HG03280 (cell line): ENCODE measurements at regions not wholly inside any gene's neighbourhood (a gene's known extent, or its start where the extent isn't known, plus 50 kb on each side); places are given as distances from the start of the nearest gene placed in this dataset.
"Not testable (repeated sequence)": the region's sequence is repeated elsewhere in the genome, so short reads cannot be mapped to it uniquely, and the experiment has no call there.

Experiments
- ATAC-seq: cut with Tn5 transposase; IDR thresholded peaks from one replicate; pipeline ENCODE4 v1.9.1; 2021; ENCODE audit warnings: mild to moderate bottlenecking, moderate library complexity; ENCODE audit not compliant: unreplicated experiment

- no peak for ATAC-seq
These were observed 803.6 kb downstream of the RAPGEF2 start for GRCh38 chr4:159906517-159906916.

DNA sequence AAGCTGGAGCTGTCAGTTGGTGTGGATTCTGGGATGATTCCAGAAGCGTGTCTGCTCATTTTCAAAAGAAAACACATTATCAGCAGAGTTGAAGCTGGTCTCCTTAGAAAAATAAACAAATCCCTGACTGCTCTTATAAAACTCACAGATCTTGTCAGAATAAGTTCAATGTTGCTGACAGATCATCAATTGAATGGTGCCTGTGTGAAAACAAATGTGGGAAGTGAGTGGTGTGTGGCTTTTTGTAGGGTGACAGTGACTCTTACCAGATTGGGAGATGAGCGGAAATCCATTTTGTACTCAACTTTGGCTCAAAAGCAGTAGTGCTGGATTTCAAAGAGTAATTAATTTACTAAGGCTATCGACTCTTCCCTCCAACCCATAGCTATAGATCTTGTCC lies 807.8 kb downstream of the RAPGEF2 start:
- no peak for ATAC-seq

- no peak for ATAC-seq
These were observed 819.2 kb downstream of the RAPGEF2 start for GRCh38 chr4:159922119-159922518.

DNA sequence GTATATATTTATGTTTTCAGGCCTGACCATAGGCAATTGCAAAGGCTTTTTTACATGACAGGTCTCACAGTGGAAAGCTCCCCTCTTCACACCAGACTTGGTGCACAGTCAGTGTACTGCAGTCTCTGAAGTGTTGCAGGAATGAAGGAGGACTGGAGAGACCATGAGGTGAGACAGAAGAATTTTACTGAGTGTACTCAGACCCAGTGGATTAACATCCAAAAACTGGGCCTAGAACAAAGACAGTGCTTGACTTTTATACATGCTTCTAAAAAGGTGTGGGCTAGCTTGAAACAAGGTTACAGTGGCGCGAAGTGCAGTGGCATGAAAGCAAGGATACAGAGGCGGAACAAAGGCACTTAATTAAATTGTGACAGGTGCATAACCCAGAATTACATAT lies 822.9 kb downstream of the RAPGEF2 start:
- ATAC-seq: no peak

- ATAC-seq: no peak
These were observed 824.0 kb downstream of the RAPGEF2 start for GRCh38 chr4:159926871-159927270.

GRCh38 chr4:159927781-159928180 lies 824.9 kb downstream of the RAPGEF2 start:
- no peak for ATAC-seq

- not testable (repeated sequence) for ATAC-seq
These were observed 831.7 kb downstream of the RAPGEF2 start for GRCh38 chr4:159934602-159935001.

DNA sequence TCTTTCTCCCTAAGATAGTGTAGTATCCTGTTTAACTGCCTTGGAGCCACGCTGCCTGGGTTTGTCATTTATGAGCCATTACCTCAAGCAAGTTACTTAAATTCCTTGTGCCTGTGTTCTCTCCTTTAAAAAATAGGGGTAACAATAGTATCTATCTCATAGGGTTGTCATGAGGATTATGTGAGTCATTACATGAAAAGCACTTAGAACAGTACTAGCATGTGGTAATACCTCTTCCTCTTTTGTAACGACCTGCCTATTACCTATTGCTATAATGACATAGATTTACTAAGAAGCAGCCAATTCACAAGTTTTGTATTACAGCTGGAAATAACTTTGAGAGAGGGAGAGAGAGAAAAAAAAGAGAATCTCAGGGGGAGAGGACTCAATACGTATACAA lies 834.7 kb downstream of the RAPGEF2 start:
- peak; percentile 95 for ATAC-seq

- not testable (repeated sequence) for ATAC-seq
These were observed 836.8 kb downstream of the RAPGEF2 start for GRCh38 chr4:159939681-159940080.

DNA sequence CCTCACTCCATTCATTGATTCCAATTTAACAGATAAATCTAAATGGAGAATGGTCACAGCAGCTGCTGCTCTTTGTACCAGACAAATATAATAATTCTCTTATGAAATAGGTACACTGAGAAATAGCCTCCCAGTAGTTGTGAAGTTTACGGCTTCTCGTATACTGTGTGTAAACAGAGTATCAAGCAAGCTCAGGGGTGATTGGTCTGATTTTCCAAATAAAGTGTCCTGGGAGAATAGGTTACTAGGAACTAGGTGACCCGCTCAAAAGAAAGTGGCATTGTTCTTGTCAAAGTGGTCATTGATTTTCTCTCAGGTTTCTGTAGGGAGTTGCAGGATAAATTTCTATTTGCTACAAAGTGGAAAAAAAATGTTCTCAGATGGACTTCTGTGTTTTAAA lies 838.2 kb downstream of the RAPGEF2 start:
- no peak for ATAC-seq

GRCh38 chr4:159944477-159944876 lies 841.6 kb downstream of the RAPGEF2 start:
- no peak for ATAC-seq

- ATAC-seq: no peak
These were observed 844.2 kb downstream of the RAPGEF2 start for GRCh38 chr4:159946983-159947615.

DNA sequence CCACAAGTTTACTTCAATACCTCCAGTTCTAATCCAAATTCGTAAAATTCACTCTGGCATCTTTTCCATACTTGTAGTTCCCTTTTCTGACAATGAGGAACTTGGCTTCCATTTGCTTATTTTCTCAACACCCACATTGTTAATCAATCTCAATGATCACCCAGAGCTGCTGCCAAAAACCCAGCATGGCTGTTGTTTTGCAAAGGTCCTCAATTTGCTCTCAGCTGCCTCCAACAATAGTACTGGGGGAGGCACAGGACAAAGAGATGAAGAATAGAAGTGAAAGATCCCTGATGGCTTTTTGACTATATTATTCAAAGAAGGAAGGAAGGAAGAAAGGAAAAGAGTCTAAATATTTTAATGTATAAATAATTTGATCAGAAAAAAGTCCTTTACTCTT lies 847.8 kb downstream of the RAPGEF2 start:
- ATAC-seq: no peak

DNA sequence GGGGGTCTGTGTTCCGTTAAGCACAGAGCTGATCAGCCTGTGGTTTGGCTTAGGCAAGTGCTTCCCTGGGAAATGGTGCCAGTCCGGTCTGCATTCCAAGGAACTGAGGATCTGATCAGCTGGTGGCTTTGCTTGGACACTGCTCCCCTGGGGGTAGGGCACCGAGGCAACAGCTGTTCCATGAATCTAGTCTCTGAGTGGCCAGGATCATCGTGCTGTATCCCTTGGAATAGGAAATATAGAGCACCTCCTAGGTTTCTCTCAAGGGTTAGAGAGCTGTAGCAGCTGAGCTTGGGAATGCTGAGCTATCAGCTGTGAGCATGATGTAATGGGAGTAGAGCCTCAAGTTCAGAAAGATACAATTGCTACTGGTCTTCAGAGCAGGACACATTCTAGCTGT lies 863.9 kb downstream of the RAPGEF2 start:
- ATAC-seq: no peak

DNA sequence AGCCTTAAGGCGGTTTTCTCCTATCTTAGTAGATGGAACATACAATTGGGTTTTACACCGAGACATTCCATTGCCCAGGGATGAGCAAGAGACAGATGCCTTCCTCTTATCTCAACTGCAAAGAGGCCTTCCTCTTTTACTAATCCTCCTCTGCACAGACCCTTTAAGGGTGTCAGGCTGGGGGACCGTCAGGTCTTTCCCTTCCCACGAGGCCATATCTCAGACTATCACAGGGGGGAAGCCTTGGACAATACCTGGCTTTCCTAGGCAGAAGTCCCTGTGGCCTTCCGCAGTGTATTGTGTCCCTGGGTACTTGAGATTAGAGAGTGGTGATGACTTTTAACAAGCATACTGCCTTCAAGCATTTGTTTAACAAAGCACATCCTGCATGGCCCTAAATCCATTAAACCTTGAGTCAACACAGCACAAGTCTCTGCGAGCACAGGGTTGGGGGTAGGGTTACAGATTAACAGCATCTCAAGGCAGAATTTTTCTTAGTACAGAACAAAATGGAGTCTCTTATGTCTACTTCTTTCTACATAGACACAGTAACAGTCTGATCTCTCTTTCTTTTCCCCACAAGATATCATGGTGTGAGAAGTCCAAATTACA lies 874.1 kb downstream of the RAPGEF2 start:
- ATAC-seq: not testable (repeated sequence)

- no peak for ATAC-seq
These were observed 875.2 kb downstream of the RAPGEF2 start for GRCh38 chr4:159977907-159978617.

GRCh38 chr4:159979351-159979750 lies 876.5 kb downstream of the RAPGEF2 start:
- ATAC-seq: no peak

DNA sequence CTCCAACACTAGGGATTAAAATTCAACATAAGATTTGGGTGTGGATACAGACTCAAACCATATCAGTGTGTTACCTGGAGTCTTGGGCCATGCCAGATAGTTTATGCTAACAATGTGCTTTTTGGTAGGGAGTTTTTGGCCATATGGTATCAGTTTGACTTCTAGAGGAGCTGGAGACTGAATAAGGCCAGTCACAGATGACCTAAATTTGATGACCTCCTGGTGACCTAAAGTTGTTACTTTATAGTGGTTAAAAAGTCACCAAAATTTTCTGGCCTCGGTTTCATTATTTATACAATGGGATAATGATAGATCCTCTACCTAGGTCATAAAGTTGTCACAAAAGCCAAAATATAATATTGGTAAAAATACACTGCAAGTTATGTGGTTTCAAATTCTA lies 877.1 kb downstream of the RAPGEF2 start:
- no peak for ATAC-seq

DNA sequence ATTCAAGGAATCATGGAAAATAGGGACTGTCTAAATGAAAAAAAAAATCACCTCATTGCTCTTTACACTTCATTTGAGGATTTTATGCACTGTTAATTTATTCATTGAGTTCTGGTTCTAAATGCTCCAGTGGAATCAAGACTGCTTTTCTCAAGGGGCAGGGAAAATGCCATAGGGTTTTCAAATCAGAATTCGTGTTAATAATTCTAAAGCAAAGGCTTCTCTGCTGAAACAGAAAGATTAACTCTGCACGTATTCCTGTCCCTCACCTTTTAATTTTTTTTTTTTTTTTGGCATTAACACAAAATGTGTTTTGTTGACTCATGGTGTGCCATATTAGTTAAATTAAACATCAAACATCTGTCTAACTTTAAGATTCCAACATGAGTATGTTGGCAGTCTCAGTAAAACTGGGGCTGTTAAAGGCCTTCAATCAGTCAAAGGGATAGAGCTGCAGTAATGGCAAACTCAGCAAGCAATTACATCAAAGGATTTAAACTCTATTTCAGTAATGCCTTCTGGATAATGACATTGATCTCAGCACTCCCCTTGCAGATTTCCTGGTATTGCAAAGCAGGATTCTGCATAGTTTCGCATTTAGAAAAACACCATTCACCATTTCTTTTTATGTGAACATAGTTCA lies 878.1 kb downstream of the RAPGEF2 start:
- ATAC-seq: no peak

DNA sequence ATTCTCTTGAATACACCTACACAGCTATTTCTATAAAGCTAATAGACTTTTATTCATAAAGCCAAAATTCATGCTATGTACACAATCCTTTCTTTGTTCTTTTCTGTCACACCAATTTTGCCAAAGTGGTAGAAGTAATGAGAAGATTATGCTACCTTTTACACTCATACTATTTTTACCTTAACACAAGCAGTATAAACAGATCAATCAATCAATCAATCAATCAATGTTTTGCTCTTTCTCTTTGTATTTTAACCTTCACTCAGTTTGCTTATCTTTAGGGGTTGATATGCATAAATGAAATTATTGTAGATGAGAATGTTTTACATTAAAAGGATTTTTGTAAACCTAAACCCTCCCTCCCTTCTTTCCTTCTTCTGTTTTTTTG lies 878.6 kb downstream of the RAPGEF2 start:
- no peak for ATAC-seq

DNA sequence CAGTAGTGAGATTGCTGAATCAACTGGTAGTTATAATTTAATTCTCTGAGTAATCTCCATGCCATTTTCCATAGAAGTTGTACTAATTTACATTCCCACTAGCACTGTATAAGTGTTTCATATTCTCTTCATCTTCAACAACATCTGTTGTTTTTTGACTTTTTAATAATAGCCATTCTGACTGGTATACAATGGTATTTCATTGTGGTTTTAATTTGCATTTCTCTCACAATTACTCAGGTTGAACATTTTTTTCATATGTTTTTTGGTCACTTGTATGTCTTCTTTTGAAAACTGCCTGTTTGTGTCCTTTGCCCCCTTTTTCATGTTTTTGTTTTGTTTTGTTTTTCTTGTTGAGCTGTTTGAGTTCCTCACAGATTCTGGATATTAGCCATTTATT lies 880.2 kb downstream of the RAPGEF2 start:
- no peak for ATAC-seq
